Heart right ventricle (tissue), 16 donors: ENCODE measurements at regions not wholly inside any gene's neighbourhood (a gene's known extent, or its start where the extent isn't known, plus 50 kb on each side); places are given as distances from the start of the nearest gene placed in this dataset.
A peak's percentile ranks its signal among the peaks of the same experiment; 100 is the strongest.

Source experiments
- ATAC-seq, 8 donors: fragments of 200-7000 bp; cut with Tn5 transposase; one replicate each; pipeline ENCODE4 v1.9.1; 2020; ENCODE audit warnings: mild to moderate bottlenecking in 8 of 8, moderate library complexity in 8 of 8, moderate number of reproducible peaks in 1 of 8
- DNase-seq, 2 donors: peaks; one replicate each; pipeline ENCODE4 v3.0.0-alpha.2; 2020
- H3K27ac ChIP-seq, 10 donors: fragments of 200-600 bp; sonication (generic) in 2 of 10; one replicate each; pipeline versions ENCODE4 v1.5.0 to v1.8.0; 2020 to 2022; ENCODE audit warnings: mild to moderate bottlenecking in 3 of 10
- H3K27me3 ChIP-seq, 7 donors: fragments of 200-600 bp; one replicate each; pipeline ENCODE4 v1.8.0; 2021 to 2022; ENCODE audit warnings: mild to moderate bottlenecking in 2 of 7
- H3K36me3 ChIP-seq, 9 donors: fragments of 200-600 bp; sonication (generic) in 1 of 9; one replicate each; pipeline versions ENCODE4 v1.5.0 to v1.8.0; 2020 to 2022; ENCODE audit warnings: mild to moderate bottlenecking in 2 of 9
- H3K4me1 ChIP-seq, 9 donors: fragments of 200-600 bp; sonication (generic) in 1 of 9; one replicate each; pipeline versions ENCODE4 v1.5.0 to v1.8.0; 2020 to 2022; ENCODE audit warnings: mild to moderate bottlenecking in 4 of 9
- H3K4me3 ChIP-seq, 10 donors: fragments of 200-600 bp; sonication (generic) in 2 of 10; one replicate each; pipeline versions ENCODE4 v1.5.0 to v1.8.0; 2020 to 2022; ENCODE audit warnings: mild to moderate bottlenecking in 7 of 10, moderate library complexity in 2 of 10
- H3K9me3 ChIP-seq, 11 donors: fragments of 200-600 bp in 10 of 11; sonication (generic) in 2 of 11; one replicate each; pipeline versions ENCODE4 v1.5.0 to v1.8.0; 2013 to 2022; ENCODE audit warnings: mild to moderate bottlenecking in 2 of 11, control low read depth in 1 of 11, moderate library complexity in 1 of 11
- WGBS, 2 donors: extraction: QIAGEN DNeasy Blood & Tissue Kit; methylation state at CpG; one replicate each; pipeline ENCODE4 v1.1.7; 2013; ENCODE audit warnings: inconsistent platforms in 1 of 2; 5-methylcytosine and 5-hydroxymethylcytosine counted together
- intact Hi-C, 10 donors: fragments of 100-400 bp; cut with DNase I; formaldehyde crosslinking; loops; one replicate each; pipeline versions ENCODE4 v1.11.1 to v1.14.2; 2022
- TF ChIP-seq, protein P1 (sequence below), 9 donors: fragments of 200-600 bp; sonication (generic) in 2 of 9; IDR thresholded peaks; one replicate each; pipeline versions ENCODE4 v1.5.0 to v1.8.0; 2021 to 2022; ENCODE audit warnings: antibody characterized with exemption in 9 of 9, mild to moderate bottlenecking in 5 of 9, moderate library complexity in 1 of 9
- donor health status: Arrhythmogenic right ventricular cardiomyopathy.
- donor health status: ischemic (EF 13 %, LVEDD 7.1; RV severe dilation, severe dysfunction).
- donor health status: healthy with polysubstance abuse.
- donor health status: DM: no; HTN: yes; CAD: no.
- donor health status: DM: no; HTN: no; CAD: no.
- donor health status: ischemic (EF 25% LVEDD 6.9; RV normal size, moderate dysfunction).
- donor health status: ischemic (EF 25% LVEDD 5.7; RV mildly dilated, moderate dysfunction).
- donor health status: healthy.
- donor health status: DM: yes; HTN: yes; CAD: no.
- donor health status: Ischemic cardiomyopathy.
- donor health status: ischemic (EF 35%, LVEDD 5.7; RV mildly dilated, moderate dysfunction).
- donor health status: nonischemic (EF 11% LVEDD 7.7; RV severe dilation, severe dysfunction).
- donor health status: DM: yes; HTN: yes; CAD: no.
- donor health status: PGD.
- donor health status: ischemic (EF 29% LVEDD 5.4; RV normal size, mild dysfunction).
- donor health status: nonischemic (EF 23%, LVEDD 6.1; RV moderate dilation, normal function).

DNA sequence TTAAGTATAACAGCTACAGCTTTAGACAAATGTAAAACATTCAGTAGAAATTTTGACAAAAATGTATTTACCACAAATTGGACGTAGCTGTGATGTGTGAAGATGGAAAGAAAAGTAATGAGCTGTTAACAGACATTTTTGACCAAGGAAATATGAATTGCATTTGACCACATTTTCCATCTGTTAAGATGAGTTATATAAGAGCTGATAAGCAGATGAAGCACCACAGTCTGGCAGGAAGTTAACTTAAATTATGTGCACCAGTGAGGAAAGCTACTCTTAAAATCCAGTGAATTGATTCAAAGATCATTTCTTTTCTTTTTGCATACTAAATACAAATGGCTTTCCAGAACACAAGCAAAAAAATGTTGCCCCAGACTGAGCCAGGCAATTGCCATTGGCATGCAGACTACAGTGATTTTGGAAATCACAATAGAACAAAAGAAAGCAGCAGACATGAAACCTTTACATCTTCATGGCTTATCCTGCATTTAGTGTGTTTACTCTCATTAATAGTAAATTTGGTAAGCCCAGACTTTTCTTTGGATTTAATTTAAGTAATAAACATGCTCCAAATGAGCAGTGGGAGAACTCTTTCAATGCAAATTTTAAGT lies 493.7 kb downstream of the TMX3 start:
- Histone ChIP-seq H3K9me3 (no peaks in the 10 kb centered on the region), H3K4me1 (no peaks in the 10 kb centered on the region), H3K4me3 (no peak overlapping the region), H3K27me3 (no peaks in the 10 kb centered on the region), H3K27ac (no peak overlapping the region), H3K36me3 (no peaks in the 10 kb centered on the region)
- DNase-seq, result no peak
- intact Hi-C loops, result no loop called here
- WGBS, 2 donors, result 51 to 60% methylated on average over 1 of the region's 1 CpG
- no peak for ATAC-seq
- TF ChIP-seq, protein P1, sequence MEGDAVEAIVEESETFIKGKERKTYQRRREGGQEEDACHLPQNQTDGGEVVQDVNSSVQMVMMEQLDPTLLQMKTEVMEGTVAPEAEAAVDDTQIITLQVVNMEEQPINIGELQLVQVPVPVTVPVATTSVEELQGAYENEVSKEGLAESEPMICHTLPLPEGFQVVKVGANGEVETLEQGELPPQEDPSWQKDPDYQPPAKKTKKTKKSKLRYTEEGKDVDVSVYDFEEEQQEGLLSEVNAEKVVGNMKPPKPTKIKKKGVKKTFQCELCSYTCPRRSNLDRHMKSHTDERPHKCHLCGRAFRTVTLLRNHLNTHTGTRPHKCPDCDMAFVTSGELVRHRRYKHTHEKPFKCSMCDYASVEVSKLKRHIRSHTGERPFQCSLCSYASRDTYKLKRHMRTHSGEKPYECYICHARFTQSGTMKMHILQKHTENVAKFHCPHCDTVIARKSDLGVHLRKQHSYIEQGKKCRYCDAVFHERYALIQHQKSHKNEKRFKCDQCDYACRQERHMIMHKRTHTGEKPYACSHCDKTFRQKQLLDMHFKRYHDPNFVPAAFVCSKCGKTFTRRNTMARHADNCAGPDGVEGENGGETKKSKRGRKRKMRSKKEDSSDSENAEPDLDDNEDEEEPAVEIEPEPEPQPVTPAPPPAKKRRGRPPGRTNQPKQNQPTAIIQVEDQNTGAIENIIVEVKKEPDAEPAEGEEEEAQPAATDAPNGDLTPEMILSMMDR (IDR thresholded peaks at IDR 0.05), result no peak

DNA sequence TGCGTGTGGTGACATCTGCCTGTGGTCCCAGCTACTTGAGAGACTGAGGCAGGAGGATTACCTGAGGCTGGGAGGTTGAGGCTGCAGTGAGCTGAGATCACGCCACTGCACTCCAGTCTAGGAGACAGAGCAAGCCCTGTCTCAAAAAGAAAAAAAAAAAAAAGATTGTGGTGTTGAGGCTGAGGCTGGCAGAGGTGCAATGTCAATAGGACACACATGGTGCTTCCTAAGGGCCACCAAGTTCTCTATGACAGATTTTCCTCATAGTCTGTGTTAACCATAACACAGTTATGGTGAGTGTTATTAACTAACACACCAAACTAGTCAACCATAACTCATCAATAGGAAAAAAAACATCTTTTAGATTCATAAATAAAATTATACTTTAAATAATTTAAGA lies 494.4 kb downstream of the TMX3 start:
- WGBS, 2 donors, result 72 to 81% methylated on average over 2 of the region's 2 CpGs
- Histone ChIP-seq H3K4me3 (no peak overlapping the region), H3K9me3 (no peaks in the 10 kb centered on the region), H3K36me3 (no peaks in the 10 kb centered on the region), H3K27ac (peak overlapping the region in 2 of 10 donors; percentile 8 to 39), H3K4me1 (no peaks in the 10 kb centered on the region), H3K27me3 (no peaks in the 10 kb centered on the region)
- no peak for DNase-seq
- intact Hi-C loops, result no loop called here
- ATAC-seq, result no peak
- TF ChIP-seq, protein P1 (IDR thresholded peaks at IDR 0.05), result no peak

DNA sequence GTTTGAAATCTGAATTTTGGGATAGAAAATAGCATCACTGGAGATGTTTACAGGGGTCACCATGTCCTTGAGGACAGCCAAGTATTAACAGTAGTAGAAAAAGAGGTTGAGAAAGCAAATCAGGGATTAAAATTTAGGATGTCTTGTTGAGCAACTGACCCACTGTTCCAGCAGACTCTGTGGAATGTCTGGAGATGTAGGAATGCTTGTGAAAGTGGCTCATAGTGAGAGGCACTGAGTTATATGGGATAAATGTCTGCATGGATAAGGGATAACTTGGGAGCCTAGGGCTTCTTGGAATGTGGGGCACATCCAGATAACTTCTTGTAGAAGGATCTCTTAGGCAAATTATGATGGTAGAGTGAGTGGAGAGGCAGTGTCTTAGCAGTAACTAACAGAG lies 495.0 kb downstream of the TMX3 start:
- DNase-seq, result no peak
- H3K27me3 ChIP-seq, result no peaks in the 10 kb centered on the region
- no peaks in the 10 kb centered on the region for H3K36me3 ChIP-seq
- H3K27ac ChIP-seq, result peak overlapping the region in 4 of 10 donors; percentile 5 to 39 (median 32)
- no peaks in the 10 kb centered on the region for H3K4me1 ChIP-seq
- no peaks in the 10 kb centered on the region for H3K9me3 ChIP-seq
- ATAC-seq, result peak in 2 of 8 donors; percentile 9 to 45
- no peak overlapping the region for H3K4me3 ChIP-seq
- TF ChIP-seq, protein P1 (IDR thresholded peaks at IDR 0.05), result no peak
- intact Hi-C loops, result no loop called here

- Histone ChIP-seq H3K27me3 (no peaks in the 10 kb centered on the region), H3K4me1 (no peaks in the 10 kb centered on the region), H3K36me3 (no peaks in the 10 kb centered on the region), H3K4me3 (no peak overlapping the region), H3K9me3 (no peaks in the 10 kb centered on the region), H3K27ac (peak overlapping the region in 6 of 10 donors; percentile 5 to 64 (median 36))
- 56 to 69% methylated on average over 2 of the region's 2 CpGs for WGBS, 2 donors
- DNase-seq (no peak), ATAC-seq (peak in 2 of 8 donors; percentile 17 to 80)
- TF ChIP-seq, protein P1 (IDR thresholded peaks at IDR 0.05), result no peak
- intact Hi-C loops, result no loop called here
Observed at GRCh38 chr18:68219274-68219673, 495.6 kb downstream of the TMX3 start.
